OCI-LY1 (cell line): ENCODE measurements at regions not wholly inside any gene's neighbourhood (a gene's known extent, or its start where the extent isn't known, plus 50 kb on each side); places are given as distances from the start of the nearest gene placed in this dataset.

ENCODE experiments used
- H2AFZ ChIP-seq: fragments of 200-600 bp; sonication (generic), shearing (Covaris generic); 2 replicates; pipeline ENCODE4 v1.6.0; 2014; ENCODE audit warnings: antibody characterized with exemption, mild to moderate bottlenecking, low read length
- H3F3A ChIP-seq: fragments of 200-600 bp; sonication (generic), shearing (Covaris generic); 2 replicates; pipeline ENCODE4 v1.6.0; 2014; ENCODE audit warnings: mild to moderate bottlenecking, antibody characterized with exemption, low read length, moderate library complexity; ENCODE audit not compliant: insufficient read depth
- H3K27ac ChIP-seq: fragments of 200-600 bp; sonication (generic); 2 replicates; pipeline ENCODE4 v1.5.1; 2014; ENCODE audit warnings: low read length, mixed run types, mild to moderate bottlenecking, low read depth; ENCODE audit not compliant: poor library complexity, severe bottlenecking
- H3K27me3 ChIP-seq: fragments of 200-600 bp; sonication (generic); 2 replicates; pipeline ENCODE4 v1.6.0; 2014; ENCODE audit warnings: antibody characterized with exemption, mild to moderate bottlenecking, low read length, moderate library complexity; ENCODE audit not compliant: insufficient read depth
- H3K36me3 ChIP-seq: fragments of 200-600 bp; sonication (generic); 2 replicates; pipeline ENCODE4 v1.6.1; 2014; ENCODE audit warnings: mild to moderate bottlenecking, antibody characterized with exemption, low read length, moderate library complexity, mixed read lengths; ENCODE audit not compliant: insufficient read depth
- H3K4me1 ChIP-seq: fragments of 200-600 bp; sonication (generic); 2 replicates; pipeline ENCODE4 v1.5.1; 2014; ENCODE audit warnings: mild to moderate bottlenecking, low read length, moderate library complexity; ENCODE audit not compliant: insufficient read depth, severe bottlenecking
- H3K4me2 ChIP-seq: fragments of 200-600 bp; sonication (generic), shearing (Covaris generic); 2 replicates; pipeline ENCODE4 v1.6.1; 2014; ENCODE audit warnings: low read length
- H3K4me3 ChIP-seq: fragments of 200-600 bp; sonication (generic); 2 replicates; pipeline ENCODE4 v1.5.1; 2014; ENCODE audit warnings: low read length, low read depth, mild to moderate bottlenecking, mixed read lengths; ENCODE audit not compliant: poor library complexity, severe bottlenecking
- H3K79me2 ChIP-seq: fragments of 200-600 bp; shearing (Covaris generic); 2 replicates; pipeline ENCODE4 v1.6.1; 2016; ENCODE audit warnings: mixed run types, low read length, mixed read lengths; ENCODE audit not compliant: insufficient read depth
- H3K9ac ChIP-seq: fragments of 200-600 bp; sonication (generic), shearing (Covaris generic); 2 replicates; pipeline ENCODE4 v1.6.1; 2014; ENCODE audit warnings: mild to moderate bottlenecking, low read length, mixed read lengths
- H3K9me2 ChIP-seq: fragments of 200-600 bp; sonication (generic), shearing (Covaris generic); 2 replicates; pipeline ENCODE4 v1.6.1; 2014; ENCODE audit warnings: low read depth, mild to moderate bottlenecking, low read length, mixed read lengths
- H3K9me3 ChIP-seq: fragments of 200-600 bp; shearing (Covaris generic); 2 replicates; pipeline ENCODE4 v1.6.1; 2014; ENCODE audit warnings: low read length, mixed read lengths
- H4K20me1 ChIP-seq: fragments of 200-600 bp; sonication (generic), shearing (Covaris generic); 2 replicates; pipeline ENCODE4 v1.6.0; 2016; ENCODE audit warnings: mild to moderate bottlenecking, low read length; ENCODE audit not compliant: insufficient read depth
- CTCF ChIP-seq: fragments of 200-600 bp; sonication (generic), shearing (Covaris generic); IDR thresholded peaks from 2 replicates; pipeline ENCODE4 v1.5.1; 2017; ENCODE audit warnings: mild to moderate bottlenecking, antibody characterized with exemption, low read length, moderate library complexity, mixed read lengths
- EZH2 ChIP-seq: fragments of 200-600 bp; sonication (generic), shearing (Covaris generic); IDR thresholded peaks from 2 replicates; pipeline ENCODE4 v1.8.0; 2017; ENCODE audit warnings: borderline replicate concordance, mixed run types, mild to moderate bottlenecking, antibody characterized with exemption, low read length, moderate library complexity, mixed read lengths

- H3K27me3 ChIP-seq: no peaks in the 10 kb centered on the region
- H3K9me3 ChIP-seq: 0 out of 2 replicates have a peak, but pooled peaks cover 4% of the 10 kb centered on the region
- no peak for TF ChIP-seq EZH2
- TF ChIP-seq CTCF: no peak
- no peak overlapping the region for H2AFZ ChIP-seq
- H3K9me2 ChIP-seq: no peaks in the 10 kb centered on the region
- no peaks in the 10 kb centered on the region for H3K36me3 ChIP-seq
- H3F3A ChIP-seq: peaks cover 5% of the 10 kb centered on the region; the same call in 1 of the 2 replicates
- H3K4me1 ChIP-seq: peaks cover 18% of the 10 kb centered on the region
- H4K20me1 ChIP-seq: no peaks in the 10 kb centered on the region
- H3K4me2 ChIP-seq: no peak overlapping the region
- H3K4me3 ChIP-seq: no peak overlapping the region
- no peak overlapping the region for H3K9ac ChIP-seq
- H3K79me2 ChIP-seq: no peaks in the 10 kb centered on the region
- no peak overlapping the region for H3K27ac ChIP-seq
Measured at GRCh38 chr21:22584308-22584707, 1586.1 kb downstream of the NCAM2 start.

DNA sequence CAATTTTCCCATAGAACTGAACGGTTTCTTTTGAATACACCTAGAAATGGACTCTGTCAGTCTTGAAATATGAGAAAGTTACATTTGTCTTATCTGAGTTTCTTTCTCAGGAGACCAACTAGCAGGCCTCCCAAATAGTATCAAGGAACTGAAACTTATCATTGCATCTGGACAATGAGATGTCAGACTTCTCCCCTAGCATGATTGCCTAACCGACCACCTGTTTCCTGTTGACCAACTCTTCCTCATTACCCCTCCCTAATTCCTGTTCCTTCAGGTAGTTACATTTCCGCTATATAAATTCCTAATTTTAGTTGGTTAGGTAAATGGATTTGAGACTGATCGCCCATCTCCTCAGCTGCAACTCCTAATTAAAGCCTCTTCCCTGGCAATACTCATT is 1587.3 kb downstream of the NCAM2 start:
- Histone ChIP-seq H3K4me3 (no peak overlapping the region), H3K27ac (peak overlapping the region; percentile 49), H3K4me2 (no peak overlapping the region)

DNA sequence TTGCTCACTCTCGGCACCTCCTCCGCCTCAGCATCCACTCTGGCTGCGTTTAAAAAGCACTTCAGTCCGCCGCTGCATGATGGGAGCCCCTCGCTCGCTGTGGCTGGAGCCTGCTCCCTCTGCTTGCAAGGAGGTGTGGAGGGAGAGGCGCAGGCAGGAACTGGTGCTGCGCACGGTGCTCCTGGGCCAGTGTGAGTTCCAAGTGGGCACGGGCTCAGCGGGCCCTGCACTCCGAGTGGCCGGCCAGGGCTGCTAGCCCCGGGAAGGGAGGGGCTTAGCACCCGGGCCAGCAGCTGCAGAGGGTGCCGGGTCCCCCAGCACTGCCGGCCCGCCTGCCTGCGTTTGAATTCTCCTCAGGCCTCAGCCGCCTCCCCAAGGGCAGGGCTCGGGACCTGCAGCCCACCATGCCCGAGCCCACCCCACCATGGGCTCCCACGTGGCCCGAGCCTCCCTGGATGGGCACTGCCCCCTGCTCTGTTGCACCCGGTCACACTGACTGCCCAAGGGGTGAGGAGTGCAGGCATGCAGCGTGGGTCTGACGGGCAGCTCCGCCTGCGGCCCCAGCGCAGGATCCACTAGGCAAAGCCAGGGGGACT is 1599.5 kb downstream of the NCAM2 start:
- Histone ChIP-seq H3K9me3 (0 out of 2 replicates have a peak, but pooled peaks cover 5% of the 10 kb centered on the region), H3K79me2 (no peaks in the 10 kb centered on the region), H3K4me3 (no peak overlapping the region), H4K20me1 (no peaks in the 10 kb centered on the region), H3K9ac (no peak overlapping the region), H3K9me2 (no peaks in the 10 kb centered on the region), H3K4me2 (no peak overlapping the region), H3K27me3 (no peaks in the 10 kb centered on the region), H3F3A (no peaks in the 10 kb centered on the region), H2AFZ (no peak overlapping the region), H3K36me3 (no peaks in the 10 kb centered on the region; the same call in 1 of the 2 replicates), H3K27ac (no peak overlapping the region), H3K4me1 (no peaks in the 10 kb centered on the region)
- TF ChIP-seq CTCF (no peak), EZH2 (no peak)

More for the DNA sequence above, 1587.3 kb downstream of the NCAM2 start:
- H3F3A ChIP-seq: peaks cover 5% of the 10 kb centered on the region; the same call in 1 of the 2 replicates
- 0 out of 2 replicates have a peak, but pooled peaks cover 4% of the 10 kb centered on the region for H3K9me3 ChIP-seq
- peaks cover 18% of the 10 kb centered on the region for H3K4me1 ChIP-seq
- no peak overlapping the region for H3K9ac ChIP-seq
- H3K79me2 ChIP-seq: no peaks in the 10 kb centered on the region
- peak overlapping the region; percentile 64; the same call in 1 of the 2 replicates for H2AFZ ChIP-seq
- no peaks in the 10 kb centered on the region for H3K36me3 ChIP-seq
- H4K20me1 ChIP-seq: no peaks in the 10 kb centered on the region
- TF ChIP-seq CTCF: no peak
- TF ChIP-seq EZH2: no peak
- H3K9me2 ChIP-seq: no peaks in the 10 kb centered on the region
- no peaks in the 10 kb centered on the region for H3K27me3 ChIP-seq
